ENCODE measurements at regions not wholly inside any gene's neighbourhood (a gene's known extent, or its start where the extent isn't known, plus 50 kb on each side); places are given as distances from the start of the nearest gene placed in this dataset.

- no peak for TF ChIP-seq POLR2A (IDR thresholded peaks at IDR 0.05)
- no peak for TF ChIP-seq CTCF (IDR thresholded peaks at IDR 0.05)
- no peak for TF ChIP-seq EP300 (IDR thresholded peaks at IDR 0.05)
Observed at GRCh38 chr12:38113991-38114390, 202.6 kb upstream of the ALG10B start.

Measured in gastroesophageal sphincter (tissue), 3 donors.